ENCODE measurements at regions not wholly inside any gene's neighbourhood (a gene's known extent, or its start where the extent isn't known, plus 50 kb on each side); places are given as distances from the start of the nearest gene placed in this dataset.
"Not testable (repeated sequence)": the region's sequence is repeated elsewhere in the genome, so short reads cannot be mapped to it uniquely, and the experiment has no call there.

DNA sequence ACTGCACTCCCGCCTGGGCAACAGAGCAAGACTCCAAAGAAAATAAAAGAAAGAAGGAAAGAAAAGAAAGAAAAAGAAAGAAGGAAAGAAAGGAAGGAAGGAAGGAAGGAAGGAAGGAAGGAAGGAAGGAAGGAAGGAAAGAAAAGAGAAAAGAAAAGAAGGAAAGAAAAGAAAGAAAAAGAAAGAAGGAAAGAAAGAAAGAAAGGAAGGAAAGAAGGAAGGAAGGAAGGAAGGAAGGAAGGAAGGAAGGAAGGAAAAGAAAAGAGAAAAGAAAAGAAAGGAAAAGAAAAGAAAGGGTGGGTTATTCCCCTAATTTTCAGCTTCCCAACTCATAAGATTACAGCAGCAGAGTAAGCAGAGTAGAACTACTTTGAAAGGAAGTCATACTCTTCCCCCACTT lies 64.4 kb downstream of the TMEM200C start:
- TF ChIP-seq, protein P1, sequence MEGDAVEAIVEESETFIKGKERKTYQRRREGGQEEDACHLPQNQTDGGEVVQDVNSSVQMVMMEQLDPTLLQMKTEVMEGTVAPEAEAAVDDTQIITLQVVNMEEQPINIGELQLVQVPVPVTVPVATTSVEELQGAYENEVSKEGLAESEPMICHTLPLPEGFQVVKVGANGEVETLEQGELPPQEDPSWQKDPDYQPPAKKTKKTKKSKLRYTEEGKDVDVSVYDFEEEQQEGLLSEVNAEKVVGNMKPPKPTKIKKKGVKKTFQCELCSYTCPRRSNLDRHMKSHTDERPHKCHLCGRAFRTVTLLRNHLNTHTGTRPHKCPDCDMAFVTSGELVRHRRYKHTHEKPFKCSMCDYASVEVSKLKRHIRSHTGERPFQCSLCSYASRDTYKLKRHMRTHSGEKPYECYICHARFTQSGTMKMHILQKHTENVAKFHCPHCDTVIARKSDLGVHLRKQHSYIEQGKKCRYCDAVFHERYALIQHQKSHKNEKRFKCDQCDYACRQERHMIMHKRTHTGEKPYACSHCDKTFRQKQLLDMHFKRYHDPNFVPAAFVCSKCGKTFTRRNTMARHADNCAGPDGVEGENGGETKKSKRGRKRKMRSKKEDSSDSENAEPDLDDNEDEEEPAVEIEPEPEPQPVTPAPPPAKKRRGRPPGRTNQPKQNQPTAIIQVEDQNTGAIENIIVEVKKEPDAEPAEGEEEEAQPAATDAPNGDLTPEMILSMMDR (IDR thresholded peaks at IDR 0.05 in 2 of 3, conservative IDR thresholded peaks at IDR 0.05 in 1 of 3; ENCODE audit: borderline replicate concordance in 1 of 3, insufficient read depth in 1 of 3, low read depth in 2 of 3, low read length in 2 of 3), result not testable (repeated sequence)
- TF ChIP-seq SP1 (IDR thresholded peaks at IDR 0.05; ENCODE audit: low read depth); EZH2phosphoT487 (IDR thresholded peaks at IDR 0.05; ENCODE audit: borderline replicate concordance); POLR2AphosphoS5 (IDR thresholded peaks at IDR 0.05; ENCODE audit: low read depth, low read length); SIN3A (IDR thresholded peaks at IDR 0.05; ENCODE audit: low read depth); RAD21 (IDR thresholded peaks at IDR 0.05; ENCODE audit: low read depth); JUND (IDR thresholded peaks at IDR 0.05); POLR2A (IDR thresholded peaks at IDR 0.05; ENCODE audit: borderline replicate concordance, extremely low read depth, insufficient read depth, insufficient read length); EZH2 (IDR thresholded peaks at IDR 0.05); SRF (IDR thresholded peaks at IDR 0.05; ENCODE audit: low read depth); FOSL1 (IDR thresholded peaks at IDR 0.05; ENCODE audit: low read depth): not testable (repeated sequence)
- TF ChIP-seq, protein P2, sequence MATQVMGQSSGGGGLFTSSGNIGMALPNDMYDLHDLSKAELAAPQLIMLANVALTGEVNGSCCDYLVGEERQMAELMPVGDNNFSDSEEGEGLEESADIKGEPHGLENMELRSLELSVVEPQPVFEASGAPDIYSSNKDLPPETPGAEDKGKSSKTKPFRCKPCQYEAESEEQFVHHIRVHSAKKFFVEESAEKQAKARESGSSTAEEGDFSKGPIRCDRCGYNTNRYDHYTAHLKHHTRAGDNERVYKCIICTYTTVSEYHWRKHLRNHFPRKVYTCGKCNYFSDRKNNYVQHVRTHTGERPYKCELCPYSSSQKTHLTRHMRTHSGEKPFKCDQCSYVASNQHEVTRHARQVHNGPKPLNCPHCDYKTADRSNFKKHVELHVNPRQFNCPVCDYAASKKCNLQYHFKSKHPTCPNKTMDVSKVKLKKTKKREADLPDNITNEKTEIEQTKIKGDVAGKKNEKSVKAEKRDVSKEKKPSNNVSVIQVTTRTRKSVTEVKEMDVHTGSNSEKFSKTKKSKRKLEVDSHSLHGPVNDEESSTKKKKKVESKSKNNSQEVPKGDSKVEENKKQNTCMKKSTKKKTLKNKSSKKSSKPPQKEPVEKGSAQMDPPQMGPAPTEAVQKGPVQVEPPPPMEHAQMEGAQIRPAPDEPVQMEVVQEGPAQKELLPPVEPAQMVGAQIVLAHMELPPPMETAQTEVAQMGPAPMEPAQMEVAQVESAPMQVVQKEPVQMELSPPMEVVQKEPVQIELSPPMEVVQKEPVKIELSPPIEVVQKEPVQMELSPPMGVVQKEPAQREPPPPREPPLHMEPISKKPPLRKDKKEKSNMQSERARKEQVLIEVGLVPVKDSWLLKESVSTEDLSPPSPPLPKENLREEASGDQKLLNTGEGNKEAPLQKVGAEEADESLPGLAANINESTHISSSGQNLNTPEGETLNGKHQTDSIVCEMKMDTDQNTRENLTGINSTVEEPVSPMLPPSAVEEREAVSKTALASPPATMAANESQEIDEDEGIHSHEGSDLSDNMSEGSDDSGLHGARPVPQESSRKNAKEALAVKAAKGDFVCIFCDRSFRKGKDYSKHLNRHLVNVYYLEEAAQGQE (IDR thresholded peaks at IDR 0.05; ENCODE audit: low read depth), result not testable (repeated sequence)
- TF ChIP-seq, protein P3, sequence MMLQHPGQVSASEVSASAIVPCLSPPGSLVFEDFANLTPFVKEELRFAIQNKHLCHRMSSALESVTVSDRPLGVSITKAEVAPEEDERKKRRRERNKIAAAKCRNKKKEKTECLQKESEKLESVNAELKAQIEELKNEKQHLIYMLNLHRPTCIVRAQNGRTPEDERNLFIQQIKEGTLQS (IDR thresholded peaks at IDR 0.05), result not testable (repeated sequence)
- TF ChIP-seq, protein P4, sequence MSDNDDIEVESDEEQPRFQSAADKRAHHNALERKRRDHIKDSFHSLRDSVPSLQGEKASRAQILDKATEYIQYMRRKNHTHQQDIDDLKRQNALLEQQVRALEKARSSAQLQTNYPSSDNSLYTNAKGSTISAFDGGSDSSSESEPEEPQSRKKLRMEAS (IDR thresholded peaks at IDR 0.05), result not testable (repeated sequence)
